Brain pericyte (primary cell): ENCODE measurements at regions not wholly inside any gene's neighbourhood (a gene's known extent, or its start where the extent isn't known, plus 50 kb on each side); places are given as distances from the start of the nearest gene placed in this dataset.
"Not testable (repeated sequence)": the region's sequence is repeated elsewhere in the genome, so short reads cannot be mapped to it uniquely, and the experiment has no call there.

Experiments
- DNase-seq: peaks from one replicate; pipeline ENCODE4 v3.0.0-alpha.2; 2012; ENCODE audit warnings: low read depth, low spot score

DNA sequence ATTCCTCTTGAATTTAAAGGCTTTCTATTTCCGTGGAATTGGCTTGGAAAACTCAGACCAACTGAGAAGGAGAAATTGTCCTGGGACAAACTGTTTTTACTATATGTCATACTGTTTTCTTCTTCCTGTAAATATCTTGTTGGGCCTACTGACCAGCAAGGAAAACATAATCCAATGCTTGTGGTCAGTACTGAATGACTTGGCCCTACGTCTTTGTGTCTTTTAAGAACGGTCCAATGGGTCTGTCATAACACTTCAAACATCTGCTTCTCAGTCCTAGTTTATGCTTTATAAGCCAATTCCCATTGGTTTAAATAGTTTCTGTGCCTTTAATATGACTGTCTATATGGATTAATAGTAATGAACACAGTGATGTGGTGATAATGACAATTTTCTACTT lies 248.5 kb upstream of the DDHD1 start:
- no peak for DNase-seq

DNA sequence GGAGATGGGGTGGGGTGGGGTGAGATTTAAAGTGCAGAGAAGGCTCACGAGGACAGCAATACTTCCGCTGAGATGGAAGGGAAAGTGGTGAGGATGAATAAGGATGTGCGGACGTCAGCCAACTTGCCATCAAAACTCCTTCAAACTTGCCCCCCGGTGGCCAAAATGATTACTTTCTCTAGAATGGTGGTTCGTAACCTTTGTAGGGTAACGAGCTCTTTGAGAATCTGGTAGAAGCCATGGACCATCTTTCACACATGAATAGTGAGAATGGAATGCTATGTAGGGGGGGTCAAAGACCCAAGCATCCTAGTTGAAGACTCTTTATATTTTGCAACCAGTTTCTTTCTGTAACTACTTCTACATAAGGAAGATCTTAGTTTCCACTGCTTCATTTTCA lies 245.9 kb upstream of the DDHD1 start:
- no peak for DNase-seq

DNA sequence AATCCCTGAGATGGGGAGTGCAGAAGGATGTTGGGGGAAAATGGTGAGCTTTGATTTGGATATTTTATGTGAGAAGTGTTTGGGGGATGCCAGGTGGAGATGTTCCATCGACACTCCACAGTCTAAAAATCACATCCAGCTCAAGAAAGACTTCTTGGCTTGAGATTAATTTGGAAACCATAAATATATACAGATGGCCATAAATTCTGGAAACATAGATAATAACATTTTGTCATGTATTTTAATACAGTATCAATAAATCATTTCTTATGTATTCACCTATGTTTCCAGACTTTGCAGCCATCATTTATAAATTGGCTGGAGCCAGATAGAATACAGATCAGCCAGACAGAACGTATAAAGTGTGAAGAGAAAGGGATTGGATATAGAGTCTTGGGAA lies 245.5 kb upstream of the DDHD1 start:
- DNase-seq, result no peak

DNA sequence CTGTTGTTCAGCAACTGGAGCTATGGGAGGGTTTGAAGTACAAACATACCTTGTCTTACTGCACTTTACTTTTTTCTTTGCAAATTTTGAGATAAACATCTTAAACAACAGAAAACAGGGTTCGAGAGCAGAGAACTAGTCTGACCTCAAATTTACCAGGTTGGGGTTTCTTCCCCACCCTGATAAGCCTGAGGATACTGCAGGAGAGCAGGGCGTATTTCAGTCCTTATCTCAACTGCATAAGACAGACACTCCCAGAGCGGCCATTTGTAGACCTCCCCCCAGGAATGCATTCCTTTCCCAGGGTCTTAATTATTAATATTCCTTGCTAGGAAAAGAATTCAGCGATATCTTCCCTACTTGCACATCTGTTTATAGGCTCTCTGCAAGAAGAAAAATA lies 242.1 kb upstream of the DDHD1 start:
- not testable (repeated sequence) for DNase-seq

DNA sequence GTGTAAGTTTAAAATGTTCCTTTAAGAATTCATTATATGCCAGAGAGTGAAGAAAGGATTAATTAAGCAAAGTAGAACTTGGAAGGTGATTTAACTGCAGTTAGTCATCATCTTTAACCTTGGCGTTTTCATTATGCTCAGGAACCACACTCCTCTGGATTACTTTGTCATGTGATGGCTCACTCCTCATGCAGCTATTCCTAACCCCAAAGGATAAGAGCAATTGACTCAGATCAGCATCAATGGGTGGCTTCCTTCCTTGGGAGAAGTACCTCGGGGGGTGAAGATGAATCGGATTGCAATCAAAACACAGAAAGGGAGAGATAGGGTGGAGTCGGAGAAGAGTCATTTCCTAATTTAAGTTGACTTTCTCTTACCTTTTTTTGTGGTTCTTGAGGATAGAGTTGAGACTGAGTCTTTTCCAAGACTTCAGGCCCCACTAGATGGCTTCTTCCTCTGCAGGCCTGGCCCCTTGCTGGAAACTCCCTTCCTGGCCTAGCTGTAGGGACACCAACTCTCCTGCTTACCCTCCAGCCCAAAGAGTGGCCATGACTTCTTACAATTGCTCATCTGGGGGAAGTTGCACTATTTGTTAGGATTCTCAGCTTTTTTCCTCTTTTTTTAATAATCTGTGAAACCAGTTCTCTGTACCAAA lies 238.6 kb upstream of the DDHD1 start:
- no peak for DNase-seq

DNA sequence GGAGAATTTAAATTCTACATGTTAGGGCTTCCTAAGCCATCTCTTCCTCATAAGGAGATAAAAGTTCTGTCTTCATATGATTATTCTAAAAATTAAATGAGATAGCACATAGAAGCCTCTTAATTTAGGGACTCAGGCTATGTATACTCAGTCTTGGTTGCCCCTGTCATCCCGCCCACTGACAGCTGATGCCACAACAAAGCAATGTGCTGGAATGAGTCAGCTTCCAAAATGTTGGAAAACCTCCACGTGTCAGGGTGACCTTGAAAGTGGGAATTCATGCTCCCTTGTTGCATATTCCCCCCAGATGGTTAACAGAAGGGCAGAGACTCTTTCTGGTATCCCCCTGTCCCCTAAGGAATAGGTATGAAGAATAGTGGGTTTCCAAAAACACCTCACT lies 238.0 kb upstream of the DDHD1 start:
- no peak for DNase-seq

DNA sequence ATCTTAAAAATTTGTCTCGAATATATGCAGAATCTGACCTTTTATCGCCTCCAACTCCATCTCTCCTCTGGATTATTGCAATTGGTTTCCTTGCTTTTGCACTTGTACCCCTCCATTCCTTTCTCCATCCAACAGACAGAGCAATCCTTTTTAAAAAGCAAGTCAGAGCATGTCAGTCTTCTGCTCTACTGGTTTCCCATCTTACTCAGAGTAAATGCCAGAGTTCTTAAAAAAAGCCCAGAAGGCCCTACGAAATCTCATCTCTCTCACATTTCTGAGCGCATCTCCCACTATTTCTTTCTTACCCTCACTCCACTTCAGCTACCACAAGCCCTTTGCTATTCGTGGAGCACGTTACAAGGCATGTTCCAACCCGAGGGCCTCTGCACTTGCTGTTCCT lies 236.9 kb upstream of the DDHD1 start:
- no peak for DNase-seq

DNA sequence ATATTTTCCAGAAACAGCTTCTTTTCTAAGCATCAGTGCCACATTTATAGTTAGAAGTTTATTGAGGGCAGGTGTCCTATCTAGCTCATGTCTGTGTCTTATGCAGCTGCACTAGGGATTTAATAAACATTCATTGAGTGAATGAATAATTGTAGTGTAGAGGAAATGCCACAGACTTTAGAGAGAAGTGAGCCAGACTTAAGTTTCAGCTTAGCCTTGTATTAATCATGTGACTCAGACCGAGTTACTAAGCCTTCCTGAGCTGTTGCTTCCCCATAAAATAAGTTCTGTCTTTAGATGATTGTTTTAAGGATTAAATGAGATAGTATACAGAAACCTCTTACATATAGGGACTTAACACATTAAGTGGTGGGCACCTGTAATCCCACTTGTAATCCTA lies 236.1 kb upstream of the DDHD1 start:
- DNase-seq, result no peak

DNA sequence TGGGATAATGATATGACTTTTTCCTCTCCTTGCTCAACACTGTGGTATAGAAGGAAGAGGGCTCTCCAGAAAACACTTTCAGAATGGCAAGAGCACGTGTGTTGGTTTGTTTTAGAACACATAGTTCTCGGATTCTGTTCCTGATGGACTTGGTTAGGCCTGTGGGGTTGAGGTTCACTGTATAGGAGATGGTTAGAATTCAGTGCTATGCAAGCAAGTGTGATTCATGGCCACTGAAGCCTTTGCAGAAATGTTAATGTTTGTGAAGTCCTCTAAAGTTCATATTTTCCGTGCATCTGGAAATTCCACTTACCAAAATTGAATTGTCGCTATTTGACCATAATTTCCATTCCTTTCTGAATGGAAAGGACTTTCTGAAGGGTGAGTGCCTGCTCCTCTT lies 233.2 kb upstream of the DDHD1 start:
- no peak for DNase-seq

DNA sequence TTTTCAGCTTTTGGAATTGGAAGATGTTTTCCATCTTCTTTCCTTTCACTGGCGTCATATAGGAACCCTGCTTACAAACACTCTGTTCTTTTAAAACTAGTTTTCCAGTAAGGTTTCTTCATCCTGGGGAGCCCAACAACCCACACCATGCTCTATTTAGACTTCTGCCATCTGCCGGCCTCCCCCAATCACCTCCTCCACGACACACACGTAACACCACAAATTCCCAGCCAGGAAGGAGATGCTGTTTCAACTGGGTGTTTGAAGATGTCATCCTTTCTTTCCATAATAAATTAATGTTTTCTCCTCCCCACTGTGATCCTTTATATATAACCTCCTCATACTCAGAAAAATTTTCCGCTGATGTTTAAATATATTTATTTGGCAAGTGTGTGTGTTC lies 231.4 kb upstream of the DDHD1 start:
- no peak for DNase-seq

DNA sequence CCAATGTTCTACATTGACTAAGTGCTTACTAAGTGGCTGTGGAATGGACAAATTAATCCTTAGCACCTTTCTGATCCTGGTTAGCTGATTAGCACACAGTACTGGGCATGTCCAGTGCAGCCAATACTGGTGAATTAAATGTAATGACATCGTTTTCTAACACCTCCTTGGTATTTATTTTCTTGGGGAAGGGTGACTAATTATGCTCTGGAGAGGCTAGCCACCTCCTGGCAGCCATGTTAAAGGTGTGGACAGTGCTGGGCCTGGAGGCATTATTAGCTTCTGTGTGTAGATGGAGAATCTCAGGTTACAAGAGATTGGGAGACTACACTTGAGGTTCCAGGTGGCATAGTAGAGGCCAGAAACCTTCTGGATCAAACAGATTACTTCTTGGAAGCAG lies 230.9 kb upstream of the DDHD1 start:
- DNase-seq, result no peak

DNA sequence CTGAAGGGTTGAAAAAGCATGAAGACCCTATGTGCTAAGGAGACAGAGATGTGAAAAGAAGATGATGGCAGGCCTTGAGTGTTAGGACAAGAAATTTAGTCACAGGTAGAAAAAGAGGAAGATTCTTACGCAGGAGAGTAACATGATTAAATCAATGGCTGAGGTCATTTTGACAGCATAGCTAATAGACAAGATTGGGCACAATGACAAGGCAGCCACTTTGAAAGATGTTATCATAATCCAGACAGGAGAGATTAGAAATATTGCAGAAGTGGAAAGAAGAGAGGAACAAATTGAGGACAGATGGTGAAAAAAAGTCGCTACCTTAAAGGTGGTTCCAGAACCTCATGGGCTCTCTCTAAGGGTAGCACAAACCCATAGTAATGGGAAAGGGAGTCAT lies 228.8 kb upstream of the DDHD1 start:
- no peak for DNase-seq

DNA sequence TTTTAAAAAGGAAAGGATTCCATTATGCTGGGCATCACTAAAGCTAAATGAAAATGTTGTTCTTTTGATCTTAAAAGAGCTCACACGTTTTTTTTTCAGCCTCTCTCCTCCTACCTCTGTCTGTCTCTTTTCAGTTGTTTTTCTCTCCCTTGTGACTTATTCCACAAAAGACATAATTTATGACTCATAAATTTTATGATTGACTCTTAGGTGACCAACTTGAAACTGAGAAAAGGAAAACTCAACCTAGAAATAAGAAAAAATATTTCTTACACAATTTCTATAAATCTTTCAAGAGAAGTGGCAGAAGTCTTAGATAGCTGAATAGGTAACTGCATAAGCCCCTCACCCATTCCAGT lies 227.7 kb upstream of the DDHD1 start:
- no peak for DNase-seq

DNA sequence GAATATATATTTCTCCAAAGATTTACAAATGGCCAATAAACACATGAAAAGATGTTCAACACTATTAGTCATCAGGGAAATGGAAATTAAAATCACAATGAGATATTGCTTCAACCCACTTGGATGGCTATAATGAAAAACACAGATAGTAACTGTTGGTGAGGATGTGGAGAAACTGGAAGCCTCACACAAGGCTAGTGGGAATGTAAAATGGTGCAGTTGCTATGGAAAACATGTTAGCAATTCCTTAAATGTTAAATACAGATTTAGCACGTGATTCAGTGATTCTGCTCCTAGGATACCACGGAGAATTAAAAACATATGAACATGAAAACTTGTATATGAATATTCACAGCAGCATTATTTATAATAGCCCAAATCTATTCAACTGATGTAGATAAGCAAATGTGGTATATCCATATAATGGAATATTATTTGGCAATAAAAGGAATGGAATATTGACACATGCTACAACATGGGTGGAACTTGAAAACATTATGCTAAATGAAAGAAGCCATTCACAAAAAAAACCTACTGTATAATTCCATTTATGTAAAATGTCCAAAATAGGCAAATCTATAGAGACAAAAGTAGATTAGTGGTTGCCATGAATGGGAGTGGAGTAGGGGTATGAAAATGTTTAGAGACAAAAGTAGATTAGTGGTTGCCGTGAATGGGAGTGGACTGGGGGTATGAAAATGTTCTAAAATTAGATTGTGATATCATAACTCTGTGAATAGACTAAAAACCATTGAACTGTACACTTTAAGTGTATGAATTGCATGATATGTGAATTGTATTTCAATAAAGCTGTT lies 227.1 kb upstream of the DDHD1 start:
- DNase-seq, result no peak

DNA sequence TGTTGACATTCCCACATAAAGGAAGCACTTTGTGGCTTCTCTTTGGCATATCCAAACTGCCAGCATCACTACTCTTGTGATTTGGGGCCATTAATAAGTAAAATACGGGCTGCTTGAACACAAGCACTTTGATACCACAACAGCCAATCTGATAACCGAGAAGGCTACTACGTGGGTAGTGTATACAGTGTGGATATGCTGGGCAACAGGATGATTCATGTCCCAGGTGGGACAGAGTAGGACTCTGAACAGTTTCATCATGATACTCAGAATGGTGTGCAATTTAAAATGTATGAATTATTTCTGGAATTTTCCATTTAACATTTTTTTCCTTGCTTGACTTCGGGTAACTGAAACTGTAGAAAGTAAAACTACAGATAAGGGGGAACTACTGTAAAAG lies 225.0 kb upstream of the DDHD1 start:
- no peak for DNase-seq

DNA sequence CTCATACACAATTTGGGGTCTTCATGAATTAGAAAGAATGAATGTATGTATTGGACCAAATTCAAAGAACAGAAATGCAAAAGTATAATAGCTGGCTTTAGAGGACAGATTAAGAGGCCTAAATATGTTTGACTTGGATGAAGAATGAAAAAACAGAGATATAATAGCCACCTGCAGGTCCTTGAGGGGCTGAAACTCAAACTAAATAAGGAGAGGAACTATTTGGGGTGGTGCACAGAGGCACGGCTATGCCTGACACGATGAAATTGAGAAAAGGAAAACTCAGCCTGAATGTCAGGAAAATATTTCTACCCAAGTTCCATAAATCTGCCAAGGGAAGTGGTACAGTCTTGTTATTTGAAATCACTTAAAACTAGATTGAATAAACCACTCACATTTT lies 222.9 kb upstream of the DDHD1 start:
- DNase-seq, result no peak

DNA sequence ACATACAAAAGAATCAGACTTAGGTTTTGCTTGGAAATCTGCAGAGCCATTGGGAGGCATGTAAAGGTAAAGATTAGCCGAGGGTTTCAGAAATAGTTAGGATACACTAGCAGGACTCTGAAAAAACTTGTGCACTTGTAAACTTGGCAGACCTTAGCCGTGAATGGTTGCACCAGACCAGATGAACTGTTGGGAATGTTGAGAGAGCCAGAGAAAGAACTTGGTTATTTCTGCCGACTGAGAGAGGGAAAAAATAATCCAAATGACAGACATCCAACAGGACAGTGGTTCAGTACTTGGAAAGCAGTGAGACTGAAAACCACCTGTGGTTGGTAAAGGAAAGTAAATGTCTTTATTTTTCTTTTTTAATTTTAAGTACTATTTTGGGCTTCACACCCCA lies 222.5 kb upstream of the DDHD1 start:
- DNase-seq, result no peak

DNA sequence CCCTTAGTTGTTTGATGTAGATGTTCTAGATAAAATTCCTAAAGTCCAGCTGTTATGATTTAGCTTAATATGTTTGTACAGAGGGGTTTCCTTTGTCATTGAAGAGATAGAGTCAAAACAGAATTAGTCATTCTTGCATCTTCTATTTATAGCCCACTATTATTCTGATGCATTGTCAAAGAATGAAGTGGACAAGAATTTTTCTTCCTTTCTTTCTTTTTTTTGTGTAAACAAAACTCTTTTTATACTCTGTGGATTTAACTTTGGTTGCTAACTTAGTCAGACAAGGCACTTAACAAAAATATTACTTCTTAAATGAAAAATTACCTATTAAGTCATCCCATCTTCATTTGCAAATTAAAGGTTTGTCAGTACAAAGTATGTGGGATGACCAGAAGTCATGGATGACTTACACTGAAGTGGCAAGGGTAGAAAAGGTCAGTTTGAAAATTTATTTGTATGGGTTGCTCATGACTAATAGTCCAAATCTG lies 215.6 kb upstream of the DDHD1 start:
- no peak for DNase-seq

DNA sequence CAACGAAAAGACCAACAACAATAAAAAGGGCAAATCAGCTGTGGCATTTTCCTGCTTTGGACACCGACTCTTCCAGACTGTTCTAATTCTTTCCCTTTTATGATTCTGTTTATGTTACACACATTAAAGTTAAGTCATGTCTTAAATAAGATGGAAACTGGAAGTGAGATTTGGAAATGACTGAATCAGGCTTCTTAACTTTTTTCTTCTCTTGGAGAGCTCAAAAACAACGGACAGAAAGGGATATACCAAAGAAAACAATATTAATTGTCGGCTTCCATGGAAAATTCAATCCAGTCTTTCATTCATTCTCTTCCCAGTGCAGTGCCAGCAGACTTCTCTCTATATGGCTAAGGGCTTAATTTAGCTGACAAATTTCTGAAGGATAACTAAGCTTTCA lies 214.9 kb upstream of the DDHD1 start:
- DNase-seq, result no peak

DNA sequence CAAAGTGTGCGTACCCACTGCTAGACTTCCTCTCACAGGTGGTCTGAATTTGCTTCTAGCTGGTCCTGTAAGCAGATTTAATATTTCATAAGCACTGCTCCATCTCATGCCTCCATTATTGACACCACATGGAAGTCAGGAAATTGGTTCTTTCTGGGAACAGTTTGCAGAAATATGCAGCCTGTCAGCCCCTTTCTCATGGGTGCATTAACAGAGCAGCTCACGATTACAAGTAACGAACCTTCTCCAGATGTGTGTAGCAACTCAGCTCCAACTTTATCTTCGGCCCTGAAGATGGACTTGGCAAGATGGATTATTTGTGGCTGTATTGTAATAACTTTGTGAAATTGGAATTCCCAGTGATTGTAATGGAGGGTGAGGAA lies 214.5 kb upstream of the DDHD1 start:
- DNase-seq, result no peak

DNA sequence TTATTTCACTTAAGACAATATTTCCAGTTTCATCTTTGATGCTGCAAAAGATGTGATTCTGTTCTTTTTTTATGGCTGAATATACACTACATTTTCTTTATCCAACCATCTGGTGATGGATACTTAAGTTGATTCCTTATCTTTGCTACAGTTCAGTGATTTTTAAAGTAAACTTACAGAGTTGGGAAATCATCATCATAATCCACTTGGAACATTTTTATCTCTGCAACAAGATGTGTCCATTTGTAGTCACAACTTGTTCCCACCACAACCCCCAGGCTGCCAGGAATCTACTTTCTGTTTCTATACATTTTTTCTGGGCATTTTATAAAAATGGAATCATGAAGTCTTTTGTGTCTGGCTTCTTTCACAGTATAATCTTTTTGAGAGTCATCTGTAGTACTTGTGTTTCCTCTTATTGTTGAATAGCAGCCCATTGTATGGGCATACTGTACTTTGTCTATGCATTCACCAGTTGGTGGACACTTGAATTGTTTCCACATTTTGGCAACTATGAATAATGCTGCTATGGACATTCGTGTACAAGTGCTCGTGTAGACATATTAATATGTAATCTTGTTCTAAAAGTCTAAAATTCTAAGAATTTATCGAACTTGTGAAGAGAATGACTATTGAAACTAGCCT lies 212.5 kb upstream of the DDHD1 start:
- DNase-seq, result no peak

DNA sequence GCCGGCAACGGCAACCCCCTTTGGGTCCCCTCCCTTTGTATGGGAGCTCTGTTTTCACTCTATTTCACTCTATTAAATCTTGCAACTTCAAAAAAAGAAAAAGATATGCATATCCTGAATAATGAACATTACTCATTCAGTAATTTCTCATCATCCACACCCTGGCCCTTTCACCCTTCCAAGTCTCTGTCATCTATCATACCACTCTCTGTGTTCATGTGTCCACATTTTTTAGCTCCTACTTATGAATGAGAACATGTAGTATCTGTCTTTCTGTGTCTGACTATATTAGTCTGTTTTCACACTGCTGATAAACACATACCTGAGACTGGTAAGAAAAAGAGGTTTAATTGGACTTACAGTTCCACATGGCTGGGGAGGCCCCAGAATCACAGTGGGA lies 209.8 kb upstream of the DDHD1 start:
- DNase-seq, result not testable (repeated sequence)

DNA sequence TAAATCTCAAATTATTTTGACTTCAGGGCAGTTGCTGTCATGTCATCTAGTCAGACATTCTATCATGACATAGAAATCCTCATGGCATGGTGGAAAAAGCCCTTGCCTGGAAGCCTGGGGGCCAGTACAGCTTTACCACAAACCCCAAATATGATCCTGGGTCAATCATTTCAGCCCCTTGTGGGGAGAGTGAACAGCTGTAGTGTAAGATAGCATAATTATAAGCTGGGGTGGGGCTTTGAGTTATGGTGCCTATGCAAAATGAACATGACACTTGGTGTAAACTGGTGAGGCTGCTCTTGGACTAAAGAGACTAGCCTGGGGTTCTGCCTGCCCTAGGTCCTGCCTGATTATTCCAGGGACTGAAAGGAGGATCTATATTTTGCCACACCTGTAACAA lies 207.7 kb upstream of the DDHD1 start:
- DNase-seq, result no peak
